ENCODE measurements at regions not wholly inside any gene's neighbourhood (a gene's known extent, or its start where the extent isn't known, plus 50 kb on each side); places are given as distances from the start of the nearest gene placed in this dataset.

GRCh38 chr7:153061910-153062528 lies 302.5 kb downstream of the ACTR3B start (continued):
- TF ChIP-seq ZNF646 (CRISPR knock-in tag; IDR thresholded peaks at IDR 0.05) (no peak), ZNF546 (CRISPR knock-in tag; conservative IDR thresholded peaks at IDR 0.05) (no peak), SRY (CRISPR knock-in tag; IDR thresholded peaks at IDR 0.05) (0 out of 2 replicates have a peak, but pooled peaks have one; percentile 41), RARA (CRISPR knock-in tag; IDR thresholded peaks at IDR 0.05) (0 out of 2 replicates have a peak, but pooled peaks have one; percentile 31), KLF16 (CRISPR knock-in tag; IDR thresholded peaks at IDR 0.05) (peak in 1 of 2 experiments; percentile 62; a peak in 1 of 4 replicates), ZNF331 (CRISPR knock-in tag; IDR thresholded peaks at IDR 0.05) (peak; percentile 71), REST (IDR thresholded peaks at IDR 0.05; ENCODE audit: borderline replicate concordance in 1 of 2, low read depth in 1 of 2, low read length in 2 of 2) (peak in 1 of 2 experiments; percentile 99)
- TF ChIP-seq, protein P1, sequence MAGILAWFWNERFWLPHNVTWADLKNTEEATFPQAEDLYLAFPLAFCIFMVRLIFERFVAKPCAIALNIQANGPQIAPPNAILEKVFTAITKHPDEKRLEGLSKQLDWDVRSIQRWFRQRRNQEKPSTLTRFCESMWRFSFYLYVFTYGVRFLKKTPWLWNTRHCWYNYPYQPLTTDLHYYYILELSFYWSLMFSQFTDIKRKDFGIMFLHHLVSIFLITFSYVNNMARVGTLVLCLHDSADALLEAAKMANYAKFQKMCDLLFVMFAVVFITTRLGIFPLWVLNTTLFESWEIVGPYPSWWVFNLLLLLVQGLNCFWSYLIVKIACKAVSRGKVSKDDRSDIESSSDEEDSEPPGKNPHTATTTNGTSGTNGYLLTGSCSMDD (CRISPR knock-in tag; IDR thresholded peaks at IDR 0.05), result no peak
- TF ChIP-seq, protein P2, sequence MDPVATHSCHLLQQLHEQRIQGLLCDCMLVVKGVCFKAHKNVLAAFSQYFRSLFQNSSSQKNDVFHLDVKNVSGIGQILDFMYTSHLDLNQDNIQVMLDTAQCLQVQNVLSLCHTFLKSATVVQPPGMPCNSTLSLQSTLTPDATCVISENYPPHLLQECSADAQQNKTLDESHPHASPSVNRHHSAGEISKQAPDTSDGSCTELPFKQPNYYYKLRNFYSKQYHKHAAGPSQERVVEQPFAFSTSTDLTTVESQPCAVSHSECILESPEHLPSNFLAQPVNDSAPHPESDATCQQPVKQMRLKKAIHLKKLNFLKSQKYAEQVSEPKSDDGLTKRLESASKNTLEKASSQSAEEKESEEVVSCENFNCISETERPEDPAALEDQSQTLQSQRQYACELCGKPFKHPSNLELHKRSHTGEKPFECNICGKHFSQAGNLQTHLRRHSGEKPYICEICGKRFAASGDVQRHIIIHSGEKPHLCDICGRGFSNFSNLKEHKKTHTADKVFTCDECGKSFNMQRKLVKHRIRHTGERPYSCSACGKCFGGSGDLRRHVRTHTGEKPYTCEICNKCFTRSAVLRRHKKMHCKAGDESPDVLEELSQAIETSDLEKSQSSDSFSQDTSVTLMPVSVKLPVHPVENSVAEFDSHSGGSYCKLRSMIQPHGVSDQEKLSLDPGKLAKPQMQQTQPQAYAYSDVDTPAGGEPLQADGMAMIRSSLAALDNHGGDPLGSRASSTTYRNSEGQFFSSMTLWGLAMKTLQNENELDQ (CRISPR knock-in tag; IDR thresholded peaks at IDR 0.05; ENCODE audit: borderline replicate concordance), result peak; percentile 87
